ENCODE measurements at regions not wholly inside any gene's neighbourhood (a gene's known extent, or its start where the extent isn't known, plus 50 kb on each side); places are given as distances from the start of the nearest gene placed in this dataset.

DNA sequence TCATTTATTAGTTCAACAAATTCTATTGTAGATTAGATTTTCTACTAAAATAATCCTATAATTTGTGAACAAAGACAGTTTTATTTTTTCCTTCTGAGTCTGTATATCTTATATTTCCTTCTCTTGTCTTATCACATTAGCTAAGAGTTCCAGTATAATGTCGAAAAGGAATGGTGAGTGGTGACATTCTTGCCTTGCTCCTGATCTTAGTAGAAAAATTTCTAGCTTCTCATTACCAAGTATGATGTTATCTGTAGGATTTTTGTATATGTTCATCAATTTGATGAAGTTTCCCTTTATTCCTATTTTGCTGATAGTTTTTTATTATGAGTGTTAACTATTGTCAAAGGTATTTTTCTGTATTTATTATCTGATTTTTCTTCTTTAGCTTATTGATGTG lies 756.6 kb upstream of the BCHE start:
- TF ChIP-seq, protein P1, sequence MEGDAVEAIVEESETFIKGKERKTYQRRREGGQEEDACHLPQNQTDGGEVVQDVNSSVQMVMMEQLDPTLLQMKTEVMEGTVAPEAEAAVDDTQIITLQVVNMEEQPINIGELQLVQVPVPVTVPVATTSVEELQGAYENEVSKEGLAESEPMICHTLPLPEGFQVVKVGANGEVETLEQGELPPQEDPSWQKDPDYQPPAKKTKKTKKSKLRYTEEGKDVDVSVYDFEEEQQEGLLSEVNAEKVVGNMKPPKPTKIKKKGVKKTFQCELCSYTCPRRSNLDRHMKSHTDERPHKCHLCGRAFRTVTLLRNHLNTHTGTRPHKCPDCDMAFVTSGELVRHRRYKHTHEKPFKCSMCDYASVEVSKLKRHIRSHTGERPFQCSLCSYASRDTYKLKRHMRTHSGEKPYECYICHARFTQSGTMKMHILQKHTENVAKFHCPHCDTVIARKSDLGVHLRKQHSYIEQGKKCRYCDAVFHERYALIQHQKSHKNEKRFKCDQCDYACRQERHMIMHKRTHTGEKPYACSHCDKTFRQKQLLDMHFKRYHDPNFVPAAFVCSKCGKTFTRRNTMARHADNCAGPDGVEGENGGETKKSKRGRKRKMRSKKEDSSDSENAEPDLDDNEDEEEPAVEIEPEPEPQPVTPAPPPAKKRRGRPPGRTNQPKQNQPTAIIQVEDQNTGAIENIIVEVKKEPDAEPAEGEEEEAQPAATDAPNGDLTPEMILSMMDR (conservative IDR thresholded peaks at IDR 0.05): no peak
- no peak for TF ChIP-seq ZFX (IDR thresholded peaks at IDR 0.05)

Data from C4-2B (cell line).